Body of pancreas (tissue), 4 donors: ENCODE measurements at regions not wholly inside any gene's neighbourhood (a gene's known extent, or its start where the extent isn't known, plus 50 kb on each side); places are given as distances from the start of the nearest gene placed in this dataset.

Experiments used
- CTCF ChIP-seq, 7 experiments: fragments of 450-650 bp in 4 of 7; fragments of 200-600 bp in 3 of 7; sonication (generic) in 3 of 7; IDR thresholded peaks; one replicate each; pipeline ENCODE4 v1.5.1; 2016 to 2019; ENCODE audit warnings: antibody characterized with exemption in 7 of 7
- POLR2A ChIP-seq, 3 donors: fragments of 450-650 bp; IDR thresholded peaks; one replicate each; pipeline ENCODE4 v1.6.1; 2016; ENCODE audit warnings: antibody characterized with exemption in 3 of 3, mild to moderate bottlenecking in 2 of 3

GRCh38 chr1:94734963-94735901 is 84.9 kb upstream of the SLC44A3 start:
- TF ChIP-seq CTCF (IDR thresholded peaks at IDR 0.05) (peak in 3 of 7 experiments; percentile 7 to 13 (median 10)), POLR2A (IDR thresholded peaks at IDR 0.05) (no peak)
